Activated CD4-positive, alpha-beta T cell treated with anti-CD3 and anti-CD28 coated beads, Interleukin-2, amount 50 U/mL, for 4 hours (primary cell): ENCODE measurements at regions not wholly inside any gene's neighbourhood (a gene's known extent, or its start where the extent isn't known, plus 50 kb on each side); places are given as distances from the start of the nearest gene placed in this dataset.
"Not testable (repeated sequence)": the region's sequence is repeated elsewhere in the genome, so short reads cannot be mapped to it uniquely, and the experiment has no call there.

Experiments used
- DNase-seq, 2 experiments: peaks; one replicate each; pipeline ENCODE4 v3.0.0-alpha.2; 2020

DNA sequence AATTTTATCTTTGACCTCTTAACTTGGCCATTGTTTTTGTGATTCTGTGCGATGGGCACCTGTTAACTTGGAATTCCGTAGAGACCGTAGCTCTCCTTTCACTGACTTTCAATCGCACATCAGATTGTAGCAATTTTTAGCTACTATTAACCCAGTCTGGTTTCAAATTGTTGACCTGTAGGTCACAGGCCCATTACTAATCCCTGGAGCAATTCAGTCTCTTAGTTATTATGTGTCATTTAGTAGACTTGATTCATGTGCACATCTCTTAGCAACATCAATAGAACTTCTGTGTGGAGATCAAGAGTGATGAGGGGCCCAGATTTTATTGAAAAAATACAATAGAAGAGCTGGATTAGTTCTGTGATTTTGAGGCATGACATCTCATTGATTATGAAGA is 549.6 kb upstream of the SLC10A2 start:
- no peak for DNase-seq

DNA sequence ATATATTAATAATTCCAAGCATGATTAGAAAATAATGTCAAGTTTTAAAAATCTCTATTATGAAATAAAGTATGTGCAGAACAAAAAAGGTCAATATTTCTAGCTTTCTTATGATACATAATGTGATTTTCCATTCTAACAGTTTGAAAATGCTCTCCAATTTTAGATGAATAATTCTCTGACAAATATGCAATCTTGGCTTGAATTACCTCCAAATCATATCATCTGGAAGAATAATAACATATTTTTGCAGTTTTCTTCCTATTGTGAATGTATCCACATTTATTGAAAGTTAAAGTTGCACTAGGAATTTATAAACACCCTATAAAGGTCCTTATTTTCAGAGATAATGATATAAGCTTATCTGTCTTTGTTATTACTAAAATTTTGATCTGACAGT is 548.5 kb upstream of the SLC10A2 start:
- no peak for DNase-seq

DNA sequence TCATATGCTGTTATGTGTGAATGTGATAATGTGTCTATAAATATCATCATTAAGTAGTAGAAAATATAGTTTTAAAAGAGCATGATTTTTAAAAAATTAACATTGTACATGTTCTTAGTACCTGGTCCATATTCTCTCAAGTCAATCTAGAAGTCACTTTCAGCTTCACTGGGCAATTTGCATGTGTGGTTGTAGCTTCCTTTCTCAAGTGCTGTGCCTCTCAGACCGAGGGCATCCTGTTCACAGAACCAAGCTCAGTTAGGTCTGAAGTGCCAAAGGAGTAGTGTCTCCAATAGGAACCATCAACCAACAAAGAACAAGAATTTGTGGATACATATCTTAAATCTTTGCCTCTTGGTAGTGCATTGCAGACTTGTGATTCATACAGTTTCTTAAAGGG is 541.8 kb upstream of the SLC10A2 start:
- DNase-seq, result no peak

DNA sequence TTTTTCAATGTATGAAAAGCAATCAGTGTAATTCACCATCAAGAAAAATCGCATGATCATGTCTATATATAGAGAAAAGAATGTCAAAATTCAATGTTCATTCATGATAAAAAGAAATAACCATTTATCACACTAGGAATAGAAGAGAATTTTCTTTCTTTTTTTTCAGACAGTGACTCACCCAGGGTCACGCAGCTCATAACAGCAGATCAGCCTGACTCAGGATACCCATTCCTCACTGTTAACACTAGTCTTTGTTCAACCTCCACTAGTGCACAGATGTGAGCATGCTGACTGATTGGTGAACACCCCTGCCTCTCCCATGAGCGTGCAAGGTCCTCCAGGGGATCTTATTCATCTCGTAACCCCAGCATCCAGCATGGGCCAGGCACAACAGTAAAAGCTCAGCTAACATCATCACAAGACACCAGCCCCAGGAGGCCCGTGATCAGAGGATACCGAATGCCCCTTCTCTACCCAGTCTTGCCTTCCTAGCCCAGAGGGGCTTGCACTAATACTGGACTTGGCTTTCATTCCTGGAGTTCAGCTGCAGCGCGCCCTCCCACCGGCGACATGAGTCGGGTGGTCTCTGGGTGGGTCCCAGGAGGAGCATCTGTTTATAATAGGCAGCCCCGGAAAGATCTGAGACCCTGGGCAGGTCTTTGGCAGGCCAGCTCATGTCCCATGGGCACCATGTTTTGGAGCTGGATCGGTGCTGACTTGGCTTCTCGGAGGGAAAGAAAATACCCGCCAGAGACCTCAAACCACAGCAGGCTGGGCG is 539.5 kb upstream of the SLC10A2 start:
- DNase-seq, result no peak

DNA sequence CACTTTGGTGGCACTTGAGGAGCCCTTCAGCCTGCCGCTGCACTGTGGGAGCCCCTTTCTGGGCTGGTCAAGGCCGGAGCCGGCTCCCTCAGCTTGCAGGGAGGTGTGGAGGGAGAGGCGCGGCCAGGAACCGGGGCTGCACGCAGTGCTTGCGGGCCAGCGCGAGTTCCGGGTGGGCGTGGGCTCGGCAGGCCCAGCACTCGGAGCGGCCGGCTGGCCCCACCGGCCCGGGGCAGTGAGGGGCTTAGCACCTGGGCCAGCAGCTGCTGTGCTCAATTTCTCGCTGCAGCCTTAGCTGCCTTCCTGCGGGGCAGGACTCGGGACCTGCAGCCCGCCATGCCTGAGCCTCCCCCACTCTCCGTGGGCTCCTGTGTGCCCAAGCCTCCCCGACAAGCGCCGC is 533.7 kb upstream of the SLC10A2 start:
- not testable (repeated sequence) for DNase-seq

DNA sequence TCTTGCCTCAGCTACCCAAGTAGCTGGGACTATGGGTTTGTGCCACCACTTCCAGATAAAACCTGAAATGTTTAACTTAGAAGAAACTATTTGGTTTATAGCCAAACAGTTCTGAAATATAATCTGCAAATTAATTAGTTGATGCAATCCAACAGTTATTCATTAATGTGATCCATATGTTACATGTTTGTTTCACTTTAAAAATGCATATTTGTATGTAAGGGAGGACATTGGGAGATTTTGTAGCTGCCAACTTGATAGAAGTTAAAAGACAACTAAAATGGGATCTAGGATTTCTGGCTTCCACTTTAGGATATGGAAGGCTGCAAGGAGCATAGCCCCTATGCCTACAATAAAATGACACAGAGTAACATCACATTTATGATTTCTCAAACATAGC is 532.5 kb upstream of the SLC10A2 start:
- DNase-seq, result no peak

DNA sequence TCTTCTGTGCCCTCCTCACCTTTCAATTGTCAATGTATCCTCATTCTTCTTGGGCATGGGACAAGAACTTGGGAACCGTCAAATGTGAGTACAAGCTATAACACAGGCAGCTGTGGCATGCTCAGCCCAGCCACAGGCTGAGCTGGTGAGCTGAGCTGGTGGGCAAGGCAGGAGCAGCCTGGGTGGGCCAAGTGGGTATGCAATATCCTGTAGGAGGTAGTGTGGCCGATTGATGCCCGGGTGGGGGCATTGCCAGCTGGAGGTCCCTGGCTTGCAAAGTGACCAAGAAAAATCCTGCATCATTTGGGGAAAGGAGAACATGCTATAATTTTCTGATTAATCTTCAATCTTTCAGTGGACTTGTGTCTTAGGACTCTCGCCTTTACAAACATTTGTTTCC is 507.2 kb upstream of the SLC10A2 start:
- DNase-seq, result no peak

DNA sequence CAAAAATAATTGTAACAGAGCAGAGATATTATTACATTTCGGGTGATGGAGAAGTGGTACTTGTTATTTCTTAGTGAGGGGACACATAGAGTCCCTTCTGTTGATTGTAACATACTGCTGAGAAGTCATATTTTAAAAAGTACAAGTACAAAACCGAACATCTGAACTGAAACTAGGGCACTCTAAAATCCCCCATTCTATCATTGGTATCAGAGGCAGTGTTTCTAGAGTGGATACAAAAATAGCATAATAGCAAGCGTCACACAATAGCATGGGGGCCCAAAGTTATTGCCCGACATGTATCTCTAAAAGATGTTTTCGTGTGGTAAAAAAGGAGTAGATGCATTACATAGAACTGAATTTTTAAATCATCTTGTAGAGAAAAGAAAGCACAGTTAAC is 502.1 kb upstream of the SLC10A2 start:
- no peak for DNase-seq

DNA sequence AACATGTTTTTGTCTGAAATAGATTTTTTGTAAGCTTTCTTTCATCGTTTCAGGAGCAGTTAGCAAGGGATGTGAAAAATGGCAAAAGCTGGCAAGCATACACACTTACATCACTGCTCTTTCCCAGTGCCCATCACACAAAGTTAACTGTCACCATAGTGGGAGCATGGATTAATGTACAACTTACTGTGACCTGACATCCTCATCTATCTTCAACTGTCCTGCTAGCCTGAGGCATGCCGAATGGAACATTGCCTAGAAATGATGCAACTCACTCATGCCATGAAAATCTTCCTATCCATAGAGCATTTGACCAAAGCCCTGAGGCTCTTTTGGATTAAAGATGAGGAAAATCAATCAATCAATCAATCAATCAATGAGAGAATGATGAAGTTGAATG is 491.7 kb upstream of the SLC10A2 start:
- no peak for DNase-seq

DNA sequence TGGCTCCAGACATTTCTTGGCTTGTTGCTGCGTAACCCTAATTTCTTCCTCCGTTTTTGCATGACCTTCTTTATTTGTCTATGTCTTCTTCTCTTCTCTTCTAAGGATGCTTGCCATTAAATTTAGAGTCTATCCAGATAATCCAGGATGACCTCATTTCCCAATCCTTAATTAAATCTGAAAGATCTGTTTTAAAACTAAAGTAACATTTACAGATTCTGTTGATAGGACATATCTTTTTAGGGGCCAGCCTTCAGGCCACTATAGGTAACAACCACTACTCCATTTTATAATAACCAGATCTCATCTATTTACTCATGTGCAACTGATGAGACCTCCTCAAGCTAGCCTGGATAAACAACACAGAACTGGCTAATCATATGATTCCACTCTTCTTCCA is 490.5 kb upstream of the SLC10A2 start:
- DNase-seq, result no peak

DNA sequence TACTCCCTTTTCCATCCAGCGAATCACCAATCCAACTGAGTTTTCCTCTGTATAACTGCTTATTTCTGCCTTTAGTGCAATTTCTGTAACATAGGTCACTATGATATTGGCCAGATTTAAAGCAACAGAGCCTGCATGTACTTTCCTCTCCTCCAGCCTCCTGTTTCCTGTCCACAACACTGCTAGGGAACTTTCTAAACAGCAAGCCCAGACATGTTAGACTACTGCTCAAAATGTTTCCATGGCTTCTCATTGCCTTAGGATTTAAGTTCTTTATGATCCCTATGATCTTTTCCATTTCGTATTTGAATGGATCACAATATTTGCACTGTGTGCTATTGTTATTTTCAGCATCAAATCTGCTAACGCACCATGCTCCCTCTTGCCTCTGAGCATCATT is 481.7 kb upstream of the SLC10A2 start:
- DNase-seq, result no peak

DNA sequence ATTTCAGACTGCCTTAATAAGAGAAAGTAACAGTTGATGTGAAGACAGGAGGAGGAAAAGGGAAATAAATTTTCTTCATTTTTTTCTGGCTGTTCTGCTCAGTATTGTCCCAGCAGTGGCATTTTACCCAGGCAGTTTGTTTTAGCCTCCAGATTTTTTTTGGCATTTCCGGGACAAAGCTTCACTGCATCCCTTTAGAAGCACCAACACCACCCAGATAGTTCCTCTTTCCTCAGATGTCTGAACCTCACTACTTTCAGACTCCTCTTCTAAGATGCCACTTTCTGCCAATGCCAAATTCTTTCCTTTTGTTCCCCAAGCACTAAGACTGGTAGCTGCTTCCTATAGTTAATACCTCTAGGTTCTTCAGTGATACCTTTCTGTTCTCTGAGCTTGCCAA is 480.1 kb upstream of the SLC10A2 start:
- no peak for DNase-seq

DNA sequence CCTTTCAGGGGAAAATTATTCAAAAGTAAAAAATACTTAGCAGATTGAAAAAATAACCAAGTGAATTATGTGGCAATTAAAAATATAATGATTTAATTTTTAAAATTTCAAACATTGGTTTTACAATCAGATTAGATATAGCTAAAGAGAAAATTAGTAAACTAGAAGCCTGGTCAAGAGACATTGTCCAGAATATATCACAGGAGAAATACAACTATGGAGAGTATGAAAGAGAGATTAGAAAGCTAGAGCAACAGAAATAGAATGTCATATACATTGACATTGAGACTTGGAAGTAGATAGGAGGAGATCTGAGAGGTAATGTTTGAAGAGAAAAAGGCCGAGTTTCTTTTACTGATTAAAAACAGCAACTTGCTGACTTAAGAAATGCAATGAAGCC is 476.4 kb upstream of the SLC10A2 start:
- no peak for DNase-seq

DNA sequence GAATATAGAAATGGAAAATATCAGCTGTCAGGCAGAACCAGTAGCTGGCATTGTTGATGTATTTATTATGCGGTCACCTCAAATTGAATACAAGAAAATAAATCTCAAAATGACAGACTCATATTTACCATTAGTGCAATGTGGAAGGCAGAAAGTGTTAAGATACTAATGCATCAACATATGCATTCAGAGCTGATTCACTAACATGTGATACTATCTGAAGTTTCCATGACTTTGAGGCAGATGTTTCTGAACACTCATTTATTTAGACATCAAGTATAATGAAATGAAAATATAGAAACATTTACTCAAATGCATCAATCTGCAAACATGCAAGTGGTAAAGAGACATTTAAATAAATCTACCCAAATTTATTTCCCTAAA is 474.2 kb upstream of the SLC10A2 start:
- no peak for DNase-seq

DNA sequence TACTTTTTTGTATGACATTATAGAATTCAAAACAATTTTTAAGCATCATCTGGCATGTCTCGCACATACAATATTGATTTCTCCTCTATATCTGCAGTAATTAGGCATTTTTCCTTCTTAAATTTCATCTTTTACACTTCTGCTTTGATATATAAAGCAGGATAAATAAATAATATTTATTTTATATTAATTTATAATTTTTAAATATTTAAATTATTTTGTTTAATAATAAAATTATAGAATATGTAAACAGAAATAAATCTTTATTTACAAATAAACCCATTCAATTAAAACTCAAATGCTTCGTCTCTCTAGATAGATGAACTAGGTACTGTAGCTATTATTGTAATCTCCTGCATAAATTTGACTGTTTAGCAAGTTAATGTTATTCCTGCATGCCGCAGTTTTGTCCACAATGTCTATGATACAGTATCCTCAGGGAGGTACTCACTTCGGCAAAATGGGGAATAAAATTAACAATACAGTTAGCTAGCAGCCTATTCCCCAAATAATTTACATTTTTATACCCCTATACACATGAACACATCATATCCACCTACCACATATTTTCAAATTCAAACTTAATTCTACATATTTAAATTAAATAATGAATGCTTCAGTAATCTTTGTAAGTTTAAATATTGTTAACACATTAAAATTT is 473.6 kb upstream of the SLC10A2 start:
- DNase-seq, result no peak

DNA sequence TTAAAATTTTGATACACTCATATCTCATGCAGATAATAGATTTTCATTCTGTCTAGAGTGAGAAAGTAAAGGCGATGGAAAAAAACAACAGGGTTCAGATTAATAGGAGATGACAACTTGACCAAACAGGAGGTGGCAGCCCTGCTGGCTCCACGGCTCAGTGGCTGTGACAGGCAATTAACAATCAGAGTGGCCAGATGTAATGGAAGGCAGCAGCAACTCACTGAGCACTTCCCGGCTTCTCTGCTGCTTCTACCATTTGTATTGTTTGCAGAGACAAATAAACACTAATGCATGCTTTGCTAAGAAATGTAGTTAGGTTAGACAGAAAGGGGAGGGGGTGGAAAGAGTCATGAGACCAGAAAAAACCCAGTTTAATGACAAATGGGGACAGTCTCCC is 473.0 kb upstream of the SLC10A2 start:
- DNase-seq, result no peak

DNA sequence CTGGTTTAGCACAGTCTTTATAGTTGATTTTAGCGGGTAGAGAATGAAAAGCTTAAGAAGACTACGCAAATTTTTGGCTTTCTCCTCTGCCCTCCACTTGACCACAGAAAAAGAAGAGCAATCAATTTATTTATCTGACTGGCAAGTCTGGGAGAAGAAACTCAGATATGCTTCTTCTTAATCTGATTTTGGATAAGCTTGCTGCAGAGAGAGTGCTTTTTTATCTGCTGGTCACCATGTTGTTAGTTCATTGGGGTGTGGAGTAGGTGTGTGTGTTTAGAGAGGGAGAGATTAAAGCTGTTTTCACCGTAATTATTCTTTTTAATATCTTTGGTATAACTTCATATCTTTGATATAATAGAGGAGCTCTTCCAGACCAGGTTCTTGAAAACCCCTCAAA is 471.4 kb upstream of the SLC10A2 start:
- DNase-seq, result no peak

DNA sequence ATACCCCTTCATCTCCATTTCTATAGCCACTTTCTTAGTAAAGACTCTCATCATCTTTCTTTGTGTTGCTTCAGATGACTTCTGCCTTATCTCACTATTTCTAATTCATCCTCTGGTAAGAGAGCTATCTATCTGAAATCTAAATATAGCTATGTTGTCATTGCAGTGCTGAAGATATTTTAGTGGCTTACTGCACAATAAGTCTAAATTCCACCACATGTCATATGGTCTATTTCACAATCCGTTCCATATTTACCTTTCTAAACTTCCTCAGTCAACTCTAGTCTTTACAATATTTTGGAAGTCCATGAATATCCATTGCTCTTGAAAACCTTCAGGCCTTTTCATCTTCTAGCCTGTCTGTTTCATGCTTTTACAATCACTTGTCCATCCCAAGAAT is 465.1 kb upstream of the SLC10A2 start:
- DNase-seq, result no peak

DNA sequence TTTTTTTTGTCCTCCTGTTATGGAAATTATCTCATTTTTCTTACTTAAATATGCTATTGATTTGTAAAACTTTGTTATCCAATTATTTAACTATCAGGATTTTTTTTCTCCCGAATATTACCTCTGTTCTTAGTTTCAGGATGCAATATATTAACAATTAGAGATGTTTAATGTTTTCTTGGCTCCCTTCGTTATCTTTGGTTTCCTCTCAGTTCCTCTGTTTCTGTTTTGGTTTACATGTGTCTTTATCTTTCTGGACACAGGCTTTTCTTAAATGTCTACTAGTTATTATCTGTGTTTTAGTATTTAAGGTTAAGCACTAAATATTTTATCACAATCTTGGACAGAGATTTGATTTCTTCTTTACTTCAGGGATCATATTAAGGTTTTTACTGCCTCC is 462.2 kb upstream of the SLC10A2 start:
- DNase-seq, result no peak

DNA sequence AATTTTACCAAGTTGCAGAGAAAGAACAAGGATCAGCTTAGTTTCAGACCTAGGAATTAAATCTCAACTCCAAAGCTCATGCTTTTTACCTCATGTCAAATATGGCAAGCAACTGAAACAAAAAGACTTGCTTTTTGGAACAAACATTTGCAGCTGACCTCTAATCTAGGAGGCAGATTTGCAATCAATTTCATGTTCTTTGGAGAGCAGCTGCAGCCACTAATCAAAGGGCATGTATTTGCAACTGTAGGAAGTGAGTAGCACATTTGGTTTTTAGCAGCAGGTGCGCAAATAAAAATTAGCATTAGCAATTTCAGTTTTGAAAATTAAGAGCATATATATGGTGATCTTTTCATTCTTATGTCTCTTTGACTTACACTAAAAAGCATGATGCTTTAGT is 459.3 kb upstream of the SLC10A2 start:
- DNase-seq, result no peak

DNA sequence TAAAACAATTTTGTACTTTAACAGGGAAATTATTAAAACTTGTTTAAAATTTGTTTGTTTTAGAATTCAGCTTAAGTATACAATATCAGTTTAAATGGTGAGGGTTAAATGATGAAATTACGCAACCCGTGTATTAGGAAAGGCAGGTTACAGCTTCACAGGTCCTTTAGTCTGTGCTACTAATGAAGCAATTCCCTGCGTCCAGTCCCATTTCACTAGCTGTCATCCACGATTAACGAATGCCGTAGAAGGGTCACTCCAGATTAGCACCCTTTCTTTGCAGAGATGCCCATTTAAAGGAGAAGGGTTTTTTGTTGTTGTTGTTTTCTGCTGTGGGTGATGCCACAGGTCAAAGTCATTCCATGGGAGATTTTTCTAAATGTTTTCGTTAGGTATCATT is 457.6 kb upstream of the SLC10A2 start:
- no peak for DNase-seq

DNA sequence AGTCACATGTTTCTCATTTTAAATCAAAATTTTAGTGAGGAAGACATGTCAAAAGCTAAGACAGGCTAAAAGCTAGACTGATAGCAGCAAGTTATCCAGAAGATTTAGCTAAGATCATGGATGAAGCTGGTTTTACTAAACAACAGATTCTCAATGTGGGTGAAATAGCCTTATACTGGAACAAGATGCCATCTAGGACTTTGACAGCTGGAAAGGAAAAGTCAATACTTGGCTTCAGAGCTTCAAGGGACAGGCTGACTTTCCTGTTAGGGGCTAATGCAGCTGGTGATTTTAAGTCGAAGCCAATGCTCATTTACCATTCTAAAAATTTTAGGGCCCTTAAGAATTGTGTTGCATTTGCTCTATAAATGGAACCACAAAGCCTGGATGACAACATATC is 455.3 kb upstream of the SLC10A2 start:
- no peak for DNase-seq

DNA sequence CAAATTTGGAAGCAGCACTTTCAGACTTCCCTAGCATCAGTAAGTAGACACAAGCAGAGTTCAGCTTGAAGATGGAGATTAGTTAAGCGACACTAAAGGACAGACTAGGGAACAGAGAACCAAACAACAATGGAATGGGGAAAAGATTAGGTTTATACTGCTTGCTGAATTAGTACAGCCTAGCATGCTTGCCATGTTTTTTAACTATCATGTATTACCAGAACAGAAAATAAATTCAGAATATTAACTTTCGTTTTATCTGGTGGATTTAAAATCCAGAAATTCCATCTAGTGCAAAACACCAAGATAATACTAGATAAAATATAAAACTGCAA is 451.5 kb upstream of the SLC10A2 start:
- no peak for DNase-seq

DNA sequence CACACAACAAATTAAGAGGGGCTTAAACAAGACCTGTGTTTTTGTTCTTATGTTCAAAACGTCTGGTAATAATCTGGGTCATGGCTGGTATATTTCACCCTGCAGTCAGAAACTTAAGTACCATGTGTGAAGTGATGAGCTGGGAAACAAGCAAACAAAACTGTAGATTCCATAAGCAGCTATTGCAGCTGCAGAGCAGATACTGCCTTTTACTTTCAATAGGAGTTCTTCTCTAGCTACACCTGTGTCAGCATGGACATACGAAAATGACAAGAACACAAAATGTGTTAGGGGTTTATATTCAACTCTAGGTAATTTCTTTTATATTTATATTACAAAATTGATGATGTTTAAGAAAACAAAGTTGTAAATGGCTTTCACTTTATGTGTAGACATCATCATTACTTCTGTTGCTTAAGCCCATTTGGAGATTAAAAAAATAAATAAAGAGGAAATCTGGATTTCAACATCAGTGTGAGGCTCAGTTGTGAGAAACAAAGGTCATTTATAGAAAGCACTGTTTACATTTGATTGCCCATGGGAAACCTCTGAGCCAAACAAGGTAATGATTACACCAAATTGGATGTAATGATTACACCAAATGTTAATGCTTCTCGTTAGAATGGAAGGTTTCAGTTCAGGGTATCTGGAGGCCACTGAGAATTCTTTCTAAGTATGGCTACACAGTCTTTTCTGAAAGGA is 451.0 kb upstream of the SLC10A2 start:
- no peak for DNase-seq
